ENCODE measurements at regions not wholly inside any gene's neighbourhood (a gene's known extent, or its start where the extent isn't known, plus 50 kb on each side); places are given as distances from the start of the nearest gene placed in this dataset.

- no peak for ATAC-seq
These were observed 662.0 kb upstream of the CCDC54 start for GRCh38 chr3:106715286-106715685.

- no peak for ATAC-seq
These were observed 660.0 kb upstream of the CCDC54 start for GRCh38 chr3:106717178-106717780.

- ATAC-seq, result no peak
These were observed 658.2 kb upstream of the CCDC54 start for GRCh38 chr3:106719077-106719476.

GRCh38 chr3:106719583-106719982 lies 657.7 kb upstream of the CCDC54 start:
- ATAC-seq, result no peak

- no peak for ATAC-seq
These were observed 656.7 kb upstream of the CCDC54 start for GRCh38 chr3:106720510-106720909.

- no peak for ATAC-seq
These were observed 651.7 kb upstream of the CCDC54 start for GRCh38 chr3:106725566-106725965.

GRCh38 chr3:106728315-106729098 lies 648.7 kb upstream of the CCDC54 start:
- ATAC-seq, result no peak

GRCh38 chr3:106729481-106729880 lies 647.8 kb upstream of the CCDC54 start:
- ATAC-seq, result no peak

GRCh38 chr3:106731230-106731629 lies 646.0 kb upstream of the CCDC54 start:
- no peak for ATAC-seq

GRCh38 chr3:106734712-106735111 lies 642.5 kb upstream of the CCDC54 start:
- ATAC-seq, result no peak

GRCh38 chr3:106737265-106737664 lies 640.0 kb upstream of the CCDC54 start:
- ATAC-seq, result no peak

GRCh38 chr3:106740116-106740515 lies 637.1 kb upstream of the CCDC54 start:
- ATAC-seq, result no peak

GRCh38 chr3:106745344-106746168 lies 631.7 kb upstream of the CCDC54 start:
- ATAC-seq, result no peak

- ATAC-seq, result no peak
These were observed 631.0 kb upstream of the CCDC54 start for GRCh38 chr3:106746286-106746685.

GRCh38 chr3:106748472-106749262 lies 628.6 kb upstream of the CCDC54 start:
- no peak for ATAC-seq

GRCh38 chr3:106750092-106750491 lies 627.1 kb upstream of the CCDC54 start:
- no peak for ATAC-seq

- ATAC-seq, result no peak
These were observed 621.9 kb upstream of the CCDC54 start for GRCh38 chr3:106755336-106755735.

- ATAC-seq, result no peak
These were observed 620.3 kb upstream of the CCDC54 start for GRCh38 chr3:106756901-106757300.

GRCh38 chr3:106758459-106758858 lies 618.8 kb upstream of the CCDC54 start:
- ATAC-seq, result no peak

- ATAC-seq, result no peak
These were observed 617.5 kb upstream of the CCDC54 start for GRCh38 chr3:106759731-106760130.

- ATAC-seq, result no peak
These were observed 611.9 kb upstream of the CCDC54 start for GRCh38 chr3:106765342-106765741.

- ATAC-seq, result no peak
These were observed 608.2 kb upstream of the CCDC54 start for GRCh38 chr3:106768941-106769480.

GRCh38 chr3:106773795-106774194 lies 603.4 kb upstream of the CCDC54 start:
- ATAC-seq, result no peak

Measured in activated CD4-positive, CD25-positive, alpha-beta regulatory T cell treated with anti-CD3 and anti-CD28 coated beads, Interleukin-2, amount 50 U/mL, for 24 hours (primary cell).